Keratinocyte (primary cell): ENCODE measurements at regions not wholly inside any gene's neighbourhood (a gene's known extent, or its start where the extent isn't known, plus 50 kb on each side); places are given as distances from the start of the nearest gene placed in this dataset.

ENCODE experiments used
- DNase-seq: peaks from one replicate; pipeline ENCODE4 v3.0.0-alpha.2; 2011; ENCODE audit warnings: low read depth, missing footprints, low spot score
- FAIRE-seq: peaks from 2 replicates; lab custom pipeline; 2011; peaks lifted over from hg19 to GRCh38; lab: Jason Lieb, UNC
- H2AFZ ChIP-seq: 2 replicates; pipeline ENCODE4 v1.6.0; 2012; ENCODE audit warnings: low read length, control low read depth, inconsistent platforms; ENCODE audit not compliant: control insufficient read depth
- H3K27ac ChIP-seq: 2 replicates; pipeline ENCODE4 v1.5.1; 2011; ENCODE audit warnings: low read length; ENCODE audit not compliant: control insufficient read depth, insufficient read depth
- H3K27me3 ChIP-seq: 3 replicates; pipeline ENCODE4 v1.6.0; 2011; ENCODE audit warnings: low read length; ENCODE audit not compliant: control insufficient read depth, insufficient read depth; ENCODE audit errors: extremely low read depth
- H3K36me3 ChIP-seq, 2 experiments: 2 replicates in 1 of 2; 3 replicates in 1 of 2; pipeline ENCODE4 v1.5.1; 2011; ENCODE audit warnings: low read length in 2 of 2, mild to moderate bottlenecking in 1 of 2; ENCODE audit not compliant: control insufficient read depth in 2 of 2, insufficient read depth in 2 of 2; ENCODE audit errors: extremely low read depth in 1 of 2
- H3K4me1 ChIP-seq: 3 replicates; pipeline ENCODE4 v1.5.1; 2011; ENCODE audit warnings: low read length; ENCODE audit not compliant: control insufficient read depth, insufficient read depth; ENCODE audit errors: extremely low read depth
- H3K4me2 ChIP-seq: 3 replicates; pipeline ENCODE4 v1.6.0; 2011; ENCODE audit warnings: low read depth, low read length; ENCODE audit not compliant: control insufficient read depth, insufficient read depth; ENCODE audit errors: extremely low read depth
- H3K4me3 ChIP-seq, 3 experiments: fragments of 200-600 bp in 1 of 3; sonication (generic) in 1 of 3; 2 replicates in 2 of 3; 3 replicates in 1 of 3; pipeline ENCODE4 v1.5.1; 2011 to 2016; ENCODE audit warnings: low read length in 3 of 3, mild to moderate bottlenecking in 3 of 3, control low read depth in 2 of 3, inconsistent platforms in 1 of 3, low read depth in 1 of 3, mixed read lengths in 1 of 3, mixed run types in 1 of 3, moderate library complexity in 1 of 3; ENCODE audit not compliant: control insufficient read depth in 2 of 3, insufficient read depth in 2 of 3; ENCODE audit errors: extremely low read depth in 1 of 3
- H3K79me2 ChIP-seq: 2 replicates; pipeline ENCODE4 v1.6.0; 2012; ENCODE audit warnings: low read length; ENCODE audit not compliant: control insufficient read depth, insufficient read depth
- H3K9ac ChIP-seq: 3 replicates; pipeline ENCODE4 v1.6.0; 2011; ENCODE audit warnings: low read length; ENCODE audit not compliant: control insufficient read depth, insufficient read depth; ENCODE audit errors: extremely low read depth
- H3K9me1 ChIP-seq: 3 replicates; pipeline ENCODE4 v1.6.0; 2011; ENCODE audit warnings: low read length; ENCODE audit not compliant: control insufficient read depth, insufficient read depth; ENCODE audit errors: extremely low read depth
- H3K9me3 ChIP-seq: 2 replicates; pipeline ENCODE4 v1.5.1; 2012; ENCODE audit warnings: low read depth, low read length; ENCODE audit not compliant: control insufficient read depth
- H4K20me1 ChIP-seq: 3 replicates; pipeline ENCODE4 v1.6.0; 2011; ENCODE audit warnings: low read length; ENCODE audit not compliant: control insufficient read depth, insufficient read depth; ENCODE audit errors: extremely low read depth
- CTCF ChIP-seq, 3 experiments: IDR thresholded peaks in 1 of 3; conservative IDR thresholded peaks in 1 of 3; optimal IDR thresholded peaks in 1 of 3; 2 replicates in 2 of 3; 3 replicates in 1 of 3; pipeline versions ENCODE3 to v1.5.1; 2011; ENCODE audit warnings: low read length in 3 of 3, mild to moderate bottlenecking in 3 of 3, moderate library complexity in 2 of 3, control low read depth in 1 of 3, inconsistent platforms in 1 of 3; ENCODE audit not compliant: insufficient read depth in 2 of 3; ENCODE audit errors: extremely low read depth in 1 of 3
- EZH2 ChIP-seq: IDR thresholded peaks from one replicate; pipeline ENCODE4 v1.6.1; 2012; ENCODE audit warnings: inconsistent platforms, mild to moderate bottlenecking, low read length, moderate library complexity
- dilution Hi-C: fragments of 300-500 bp; cut with MboI; formaldehyde crosslinking; loops from one replicate; pipeline ENCODE4 v1.7.0; 2020; ENCODE audit warnings: low sequenced_read_pairs; ENCODE audit not compliant: extremely low pct_ligation_motif_present

GRCh38 chr16:79726902-79727301, 126.4 kb upstream of the MAF start:
- Histone ChIP-seq H3K4me1 (no peaks in the 10 kb centered on the region), H3K4me3 (no peak overlapping the region), H3K9me3 (no peaks in the 10 kb centered on the region), H3K9ac (no peak overlapping the region), H3K9me1 (no peaks in the 10 kb centered on the region), H3K4me2 (no peak overlapping the region), H3K27me3 (no peaks in the 10 kb centered on the region), H4K20me1 (no peaks in the 10 kb centered on the region), H3K36me3 (no peaks in the 10 kb centered on the region), H3K27ac (no peak overlapping the region), H3K79me2 (no peaks in the 10 kb centered on the region), H2AFZ (no peak overlapping the region)
- dilution Hi-C loops = no loop called here
- DNase-seq (no peak), FAIRE-seq (no peak)
- TF ChIP-seq EZH2 = no peak
- no peak for TF ChIP-seq CTCF (optimal IDR thresholded peaks at IDR 0.05 in 1 of 3, IDR thresholded peaks at IDR 0.05 in 1 of 3, conservative IDR thresholded peaks at IDR 0.05 in 1 of 3; ENCODE audit: extremely low read depth in 1 of 3, insufficient read depth in 2 of 3, low read length in 3 of 3)

DNA sequence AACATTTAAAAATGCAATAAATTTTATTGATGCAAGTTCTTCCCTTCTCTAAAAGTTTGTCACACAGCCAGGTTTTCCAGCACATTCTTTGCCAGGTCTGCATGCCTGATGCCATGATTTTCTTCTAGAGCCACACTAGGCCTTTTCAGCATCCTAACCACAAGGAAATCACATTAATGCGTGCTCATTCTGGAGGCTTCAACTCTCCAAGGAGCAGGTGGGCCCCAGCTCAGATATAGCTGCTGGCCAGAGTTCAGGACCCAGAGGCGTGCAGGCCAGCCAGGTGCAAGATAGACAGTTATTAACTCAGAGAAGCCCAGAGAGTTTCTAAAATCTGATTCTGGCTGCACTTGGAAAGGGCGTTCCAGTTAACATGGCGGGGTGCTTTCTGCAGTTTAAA, 124.5 kb upstream of the MAF start:
- Histone ChIP-seq H3K9me1 (no peaks in the 10 kb centered on the region), H3K27me3 (no peaks in the 10 kb centered on the region), H4K20me1 (no peaks in the 10 kb centered on the region), H3K4me3 (no peak overlapping the region), H2AFZ (no peak overlapping the region), H3K36me3 (no peaks in the 10 kb centered on the region), H3K9me3 (no peaks in the 10 kb centered on the region), H3K9ac (no peak overlapping the region), H3K27ac (no peak overlapping the region), H3K79me2 (no peaks in the 10 kb centered on the region), H3K4me2 (no peak overlapping the region), H3K4me1 (no peaks in the 10 kb centered on the region)
- TF ChIP-seq CTCF (optimal IDR thresholded peaks at IDR 0.05 in 1 of 3, IDR thresholded peaks at IDR 0.05 in 1 of 3, conservative IDR thresholded peaks at IDR 0.05 in 1 of 3; ENCODE audit: extremely low read depth in 1 of 3, insufficient read depth in 2 of 3, low read length in 3 of 3) (no peak), EZH2 (no peak)
- DNase-seq = no peak
- FAIRE-seq = no peak
- dilution Hi-C loops = no loop called here
